IMR-90 (cell line): ENCODE measurements at regions not wholly inside any gene's neighbourhood (a gene's known extent, or its start where the extent isn't known, plus 50 kb on each side); places are given as distances from the start of the nearest gene placed in this dataset.

Experiments
- ATAC-seq: fragments of 200-7000 bp; cut with Tn5 transposase; 2 replicates; pipeline ENCODE4 v1.9.1; 2020; ENCODE audit warnings: low read depth, mild to moderate bottlenecking, moderate library complexity
- BruUV-seq: library from RNA; stranded (reverse); fragments of 400-500 nt; replicated peaks from 2 replicates; lab custom pipeline; 2021; lab: Mats Ljungman, UMichigan
- CTCF ChIA-PET: fragments of 300-600 bp; formaldehyde crosslinking; extraction: SDS; loops from one replicate; lab custom pipeline; 2021; ENCODE audit warnings: antibody characterized with exemption; lab: Yijun Ruan, JAX
- POLR2A ChIA-PET: fragments of 300-600 bp; sonication (Branson Sonifier 250); formaldehyde crosslinking; loops from one replicate; lab custom pipeline; 2022; ENCODE audit warnings: antibody characterized with exemption; ENCODE audit not compliant: unreplicated experiment; lab: Charles Lee
- DNase-seq: peaks from one replicate; pipeline ENCODE4 v3.0.0; 2013
- H2AFZ ChIP-seq: replicated peaks from 2 replicates; pipeline ENCODE3; 2013; ENCODE audit warnings: low read length, mild to moderate bottlenecking; ENCODE audit not compliant: poor library complexity
- H2AK5ac ChIP-seq: 2 replicates; pipeline ENCODE4 v1.6.1; 2013; ENCODE audit warnings: low read depth, low read length, inconsistent platforms
- H2AK9ac ChIP-seq: replicated peaks from 2 replicates; pipeline ENCODE3; 2013; ENCODE audit warnings: mild to moderate bottlenecking, low read depth, low read length, moderate library complexity; ENCODE audit not compliant: poor library complexity
- H2BK120ac ChIP-seq: 2 replicates; pipeline ENCODE4 v1.6.1; 2013; ENCODE audit warnings: low read depth, low read length, inconsistent platforms
- H2BK15ac ChIP-seq: 3 replicates; pipeline ENCODE4 v1.6.1; 2013; ENCODE audit warnings: low read depth, low read length, inconsistent platforms
- H2BK20ac ChIP-seq: 2 replicates; pipeline ENCODE4 v1.6.1; 2013; ENCODE audit warnings: low read depth, mild to moderate bottlenecking, inconsistent platforms, low read length, moderate library complexity
- H2BK5ac ChIP-seq: 2 replicates; pipeline ENCODE4 v1.6.1; 2013; ENCODE audit warnings: mild to moderate bottlenecking, low read depth, low read length, inconsistent platforms; ENCODE audit not compliant: poor library complexity, severe bottlenecking
- H3K14ac ChIP-seq: replicated peaks from 2 replicates; pipeline ENCODE4 v1.6.1; 2013; ENCODE audit warnings: low read depth, low read length, inconsistent platforms
- H3K18ac ChIP-seq: 2 replicates; pipeline ENCODE4 v1.6.1; 2013; ENCODE audit warnings: low read depth, low read length, control low read depth
- H3K23ac ChIP-seq: 2 replicates; pipeline ENCODE4 v1.6.1; 2013; ENCODE audit warnings: low read depth, low read length, inconsistent platforms
- H3K27ac ChIP-seq: 2 replicates; pipeline ENCODE4 v1.5.1; 2013; ENCODE audit warnings: mild to moderate bottlenecking, control low read depth, low read length; ENCODE audit not compliant: insufficient read depth
- H3K27me3 ChIP-seq: 2 replicates; pipeline ENCODE4 v1.6.1; 2013; ENCODE audit warnings: low read length; ENCODE audit not compliant: control insufficient read depth, insufficient read depth
- H3K36me3 ChIP-seq: 2 replicates; pipeline ENCODE4 v1.6.1; 2013; ENCODE audit warnings: low read length, mixed read lengths; ENCODE audit not compliant: control insufficient read depth, insufficient read depth
- H3K4ac ChIP-seq: 2 replicates; pipeline ENCODE4 v1.6.1; 2013; ENCODE audit warnings: low read depth, low read length, inconsistent platforms
- H3K4me1 ChIP-seq: 2 replicates; pipeline ENCODE4 v1.6.1; 2013; ENCODE audit warnings: low read length, mixed read lengths; ENCODE audit not compliant: control insufficient read depth, insufficient read depth
- H3K4me2 ChIP-seq: 2 replicates; pipeline ENCODE4 v1.6.1; 2013; ENCODE audit warnings: low read depth, mild to moderate bottlenecking, control low read depth, low read length, moderate library complexity
- H3K4me3 ChIP-seq: 2 replicates; pipeline ENCODE4 v1.5.1; 2013; ENCODE audit warnings: low read depth, mild to moderate bottlenecking, control low read depth, low read length, moderate library complexity; ENCODE audit not compliant: insufficient read depth
- H3K56ac ChIP-seq: 2 replicates; pipeline ENCODE4 v1.6.1; 2013; ENCODE audit warnings: low read length, inconsistent platforms; ENCODE audit not compliant: insufficient read depth; ENCODE audit errors: extremely low read depth
- H3K79me1 ChIP-seq, 2 experiments: 2 replicates each; pipeline ENCODE4 v1.6.1; 2013; ENCODE audit warnings: low read length in 2 of 2, inconsistent platforms in 1 of 2, low read depth in 1 of 2
- H3K9ac ChIP-seq: 2 replicates; pipeline ENCODE4 v1.6.1; 2013; ENCODE audit warnings: low read depth, low read length, control low read depth
- H3K9me1 ChIP-seq: 2 replicates; pipeline ENCODE4 v1.6.1; 2013; ENCODE audit warnings: low read length, inconsistent platforms; ENCODE audit not compliant: insufficient read depth
- H3K9me3 ChIP-seq: 2 replicates; pipeline ENCODE4 v1.6.1; 2013; ENCODE audit warnings: low read length; ENCODE audit not compliant: control insufficient read depth, insufficient read depth
- H4K20me1 ChIP-seq: 2 replicates; pipeline ENCODE4 v1.6.1; 2013; ENCODE audit warnings: low read length, inconsistent platforms; ENCODE audit not compliant: insufficient read depth
- H4K5ac ChIP-seq: 2 replicates; pipeline ENCODE4 v1.6.1; 2013; ENCODE audit warnings: mild to moderate bottlenecking, low read depth, low read length, control low read depth
- H4K8ac ChIP-seq, 2 experiments: 2 replicates each; pipeline ENCODE4 v1.6.1; 2013; ENCODE audit warnings: low read depth in 2 of 2, low read length in 2 of 2, control low read depth in 1 of 2, inconsistent platforms in 1 of 2
- H4K91ac ChIP-seq: 2 replicates; pipeline ENCODE4 v1.6.1; 2013; ENCODE audit warnings: low read depth, low read length, inconsistent platforms; ENCODE audit not compliant: insufficient read depth
- BHLHE40 ChIP-seq: fragments of 150-350 bp; IDR thresholded peaks from 2 replicates; pipeline ENCODE4 v1.6.1; 2016; ENCODE audit warnings: mild to moderate bottlenecking, low read depth, low read length
- CHD1 ChIP-seq: IDR thresholded peaks from 2 replicates; pipeline ENCODE4 v1.6.1; 2012; ENCODE audit warnings: low read depth, low read length, improper control_type of control experiment
- MXI1 ChIP-seq: IDR thresholded peaks from 2 replicates; pipeline ENCODE4 v1.6.1; 2012; ENCODE audit warnings: low read depth, mild to moderate bottlenecking, low read length, moderate library complexity, borderline replicate concordance
- SMC3 ChIP-seq: fragments of 150-350 bp; IDR thresholded peaks from 2 replicates; pipeline ENCODE4 v1.6.1; 2016; ENCODE audit warnings: low read depth, mild to moderate bottlenecking, antibody characterized with exemption, low read length, moderate library complexity
- WGBS, 2 experiments: methylation state at CpG; one replicate each; pipeline versions ENCODE4 v1.1.5 to v1.1.7; 2013; ENCODE audit warnings: missing lambda C conversion rate in 2 of 2; ENCODE audit not compliant: insufficient read length in 1 of 2; ENCODE audit errors: extremely low coverage in 2 of 2; 5-methylcytosine and 5-hydroxymethylcytosine counted together
- dilution Hi-C: fragments of 300-500 bp; cut with HindIII; formaldehyde crosslinking; loops from one replicate; pipeline ENCODE4 v1.14.3; 2018; ENCODE audit warnings: low sequenced_read_pairs; ENCODE audit not compliant: unreplicated experiment
- in situ Hi-C: fragments of 300-500 bp; cut with MboI; formaldehyde crosslinking; loops from 3 replicates; pipeline ENCODE4 v1.14.3; 2019; ENCODE audit warnings: low sequenced_read_pairs, inconsistent platforms, mixed read lengths
- intact Hi-C: fragments of 100-400 bp; cut with micrococcal nuclease; formaldehyde crosslinking; loops from 2 replicates; pipeline ENCODE4 v1.10.0; 2022
- TF ChIP-seq, protein P1 (sequence below): fragments of 150-350 bp; IDR thresholded peaks from 2 replicates; pipeline ENCODE4 v1.6.1; 2017; ENCODE audit warnings: mild to moderate bottlenecking, antibody characterized with exemption, low read length, low read depth

- Histone ChIP-seq H2BK15ac (no peak overlapping the region), H2AFZ (no peak overlapping the region), H3K79me1 (no peaks in the 10 kb centered on the region), H3K9ac (no peak overlapping the region), H4K20me1 (no peaks in the 10 kb centered on the region), H2BK20ac (no peak overlapping the region), H2BK120ac (no peak overlapping the region), H4K91ac (no peak overlapping the region), H2AK5ac (no peak overlapping the region), H3K4me2 (no peak overlapping the region), H3K27me3 (no peaks in the 10 kb centered on the region), H3K14ac (no peak overlapping the region), H3K18ac (no peak overlapping the region), H2AK9ac (no peak overlapping the region), H3K4me3 (no peak overlapping the region), H2BK5ac (no peak overlapping the region), H3K56ac (no peak overlapping the region), H3K36me3 (no peaks in the 10 kb centered on the region), H3K27ac (no peak overlapping the region), H3K4me1 (peaks cover 3% of the 10 kb centered on the region; the same call in 1 of the 2 replicates), H3K9me3 (0 out of 2 replicates have a peak, but pooled peaks cover 1% of the 10 kb centered on the region), H4K8ac (no peak overlapping the region), H3K23ac (no peak overlapping the region), H4K5ac (no peak overlapping the region), H3K9me1 (peaks cover 4% of the 10 kb centered on the region; the same call in 1 of the 2 replicates), H3K4ac (no peak overlapping the region)
- TF ChIP-seq SMC3 (no peak), CHD1 (no peak), MXI1 (no peak), BHLHE40 (no peak)
- TF ChIP-seq, protein P1, sequence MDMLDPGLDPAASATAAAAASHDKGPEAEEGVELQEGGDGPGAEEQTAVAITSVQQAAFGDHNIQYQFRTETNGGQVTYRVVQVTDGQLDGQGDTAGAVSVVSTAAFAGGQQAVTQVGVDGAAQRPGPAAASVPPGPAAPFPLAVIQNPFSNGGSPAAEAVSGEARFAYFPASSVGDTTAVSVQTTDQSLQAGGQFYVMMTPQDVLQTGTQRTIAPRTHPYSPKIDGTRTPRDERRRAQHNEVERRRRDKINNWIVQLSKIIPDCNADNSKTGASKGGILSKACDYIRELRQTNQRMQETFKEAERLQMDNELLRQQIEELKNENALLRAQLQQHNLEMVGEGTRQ: no peak
- dilution Hi-C loops (no loop called here), intact Hi-C loops (no loop called here), in situ Hi-C loops (no loop called here)
- ATAC-seq (no peak), DNase-seq (no peak)
- WGBS, 2 experiments: 100% methylated on average over 1 of the region's 4 CpGs; no CpG with 5 or more reads in 1 of the 2 experiments
- POLR2A ChIA-PET: no interaction called here
- CTCF ChIA-PET: no interaction called here
- no TSS peak for BruUV-seq
Measured at GRCh38 chr4:92215476-92215875, 88.3 kb upstream of the GRID2 start.
